ENCODE measurements at regions not wholly inside any gene's neighbourhood (a gene's known extent, or its start where the extent isn't known, plus 50 kb on each side); places are given as distances from the start of the nearest gene placed in this dataset.

DNA sequence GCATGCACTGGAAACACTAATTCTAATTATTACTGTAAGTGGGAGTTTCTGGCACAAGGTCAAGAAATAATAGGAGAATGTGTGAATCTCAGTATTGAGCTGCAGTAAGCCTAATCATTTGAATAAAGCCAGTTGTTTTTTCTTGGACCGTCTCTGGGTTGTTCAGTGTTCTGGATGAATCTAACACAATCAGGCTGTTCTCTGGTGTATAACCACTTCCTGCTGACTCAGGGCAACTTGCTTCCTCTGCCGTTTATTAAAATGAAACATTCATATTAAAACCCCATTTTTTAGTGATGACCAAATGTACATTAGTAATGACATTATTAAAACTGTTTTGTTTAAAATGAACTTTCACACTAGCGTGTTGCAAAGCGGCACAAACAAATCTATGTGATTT lies 273.1 kb upstream of the SNX7 start:
- Histone ChIP-seq H3K27me3 (ENCODE audit: control insufficient read depth in 2 of 2, insufficient read depth in 2 of 2, low read length in 2 of 2) (no peaks in the 10 kb centered on the region), H3K4me3 (ENCODE audit: low read length in 2 of 2) (no peak overlapping the region), H3K9ac (ENCODE audit: low read depth in 1 of 2, low read length in 2 of 2) (no peak overlapping the region), H3K9me3 (ENCODE audit: control insufficient read depth in 2 of 2, low read length in 2 of 2) (no peaks in the 10 kb centered on the region), H3K4me1 (ENCODE audit: control insufficient read depth in 2 of 2, insufficient read depth in 2 of 2, low read length in 2 of 2) (peaks cover 3 to 19% of the 10 kb centered on the region in 2 donors), H3K27ac (ENCODE audit: low read depth in 2 of 2, low read length in 2 of 2) (no peak overlapping the region), H3K36me3 (ENCODE audit: control insufficient read depth in 2 of 2, insufficient read depth in 2 of 2, low read length in 2 of 2) (no peaks in the 10 kb centered on the region)

DNA sequence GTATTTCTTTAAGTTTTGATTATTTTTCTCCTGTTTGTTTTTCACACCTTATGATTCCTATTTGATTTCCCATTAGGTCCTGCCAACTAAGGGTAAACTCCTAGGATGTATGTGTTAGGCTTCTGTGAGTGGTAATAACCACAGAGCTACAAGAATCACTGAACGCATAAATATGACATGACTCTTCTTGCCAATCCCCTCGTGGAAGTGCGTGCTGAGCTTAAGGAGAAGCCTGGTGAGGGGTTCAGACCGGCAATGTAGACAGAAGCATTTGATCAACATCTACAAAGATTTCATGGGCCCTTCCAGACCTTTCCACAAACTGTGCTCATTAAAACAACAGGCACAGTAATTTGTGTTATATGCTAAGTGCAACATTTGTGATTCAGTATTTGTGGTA lies 273.8 kb upstream of the SNX7 start:
- Histone ChIP-seq H3K27ac (ENCODE audit: low read depth in 2 of 2, low read length in 2 of 2) (peak overlapping the region in 1 of 2 donors; percentile 10), H3K9me3 (ENCODE audit: control insufficient read depth in 2 of 2, low read length in 2 of 2) (no peaks in the 10 kb centered on the region), H3K4me3 (ENCODE audit: low read length in 2 of 2) (no peak overlapping the region)

DNA sequence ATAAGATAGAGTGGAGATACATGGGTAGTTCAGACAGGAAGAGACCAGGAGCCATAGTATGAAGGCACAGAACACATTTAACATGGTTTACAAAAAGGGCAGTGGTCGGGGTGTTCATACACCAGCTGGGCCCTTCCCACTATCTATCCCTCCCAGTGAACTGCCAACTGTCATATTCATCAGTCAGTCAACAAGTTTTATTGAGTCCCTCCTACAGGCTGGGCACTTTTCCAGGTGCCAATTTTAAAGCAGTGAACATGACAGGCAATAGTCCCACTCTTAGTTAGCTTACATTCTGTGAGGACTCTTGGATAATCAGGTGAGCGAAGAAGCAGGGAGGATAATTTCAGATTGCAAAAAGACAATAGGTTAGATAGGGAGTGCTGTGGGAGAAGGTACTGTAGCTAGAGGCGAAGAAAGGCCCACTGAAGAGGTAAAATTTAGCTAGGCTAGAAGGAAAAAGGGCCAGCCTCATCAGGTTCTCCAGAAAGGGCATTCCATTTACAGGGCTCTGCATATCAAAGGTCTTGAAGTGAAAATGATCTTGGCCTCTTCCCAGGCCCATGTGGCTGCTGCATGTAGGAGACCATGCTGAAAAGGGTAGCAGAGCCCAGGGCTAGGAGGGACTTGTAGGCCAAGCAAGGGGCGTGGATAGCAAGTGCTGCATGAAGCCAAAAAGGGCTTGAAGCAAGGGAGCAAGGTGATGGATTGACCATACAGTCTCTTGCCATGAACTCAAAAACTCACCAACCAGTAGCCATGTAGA lies 274.7 kb upstream of the SNX7 start:
- Histone ChIP-seq H3K9me3 (ENCODE audit: control insufficient read depth in 2 of 2, low read length in 2 of 2) (no peaks in the 10 kb centered on the region), H3K4me3 (ENCODE audit: low read length in 2 of 2) (no peak overlapping the region), H3K9ac (ENCODE audit: low read depth in 1 of 2, low read length in 2 of 2) (no peak overlapping the region), H3K36me3 (ENCODE audit: control insufficient read depth in 2 of 2, insufficient read depth in 2 of 2, low read length in 2 of 2) (no peaks in the 10 kb centered on the region), H3K27ac (ENCODE audit: low read depth in 2 of 2, low read length in 2 of 2) (no peak overlapping the region), H3K4me1 (ENCODE audit: control insufficient read depth in 2 of 2, insufficient read depth in 2 of 2, low read length in 2 of 2) (peaks cover 3 to 19% of the 10 kb centered on the region in 2 donors), H3K27me3 (ENCODE audit: control insufficient read depth in 2 of 2, insufficient read depth in 2 of 2, low read length in 2 of 2) (no peaks in the 10 kb centered on the region)

More for the DNA sequence above, 273.8 kb upstream of the SNX7 start:
- Histone ChIP-seq H3K36me3 (ENCODE audit: control insufficient read depth in 2 of 2, insufficient read depth in 2 of 2, low read length in 2 of 2) (no peaks in the 10 kb centered on the region), H3K4me1 (ENCODE audit: control insufficient read depth in 2 of 2, insufficient read depth in 2 of 2, low read length in 2 of 2) (peaks cover 3 to 19% of the 10 kb centered on the region in 2 donors), H3K9ac (ENCODE audit: low read depth in 1 of 2, low read length in 2 of 2) (no peak overlapping the region), H3K27me3 (ENCODE audit: control insufficient read depth in 2 of 2, insufficient read depth in 2 of 2, low read length in 2 of 2) (no peaks in the 10 kb centered on the region)

DNA sequence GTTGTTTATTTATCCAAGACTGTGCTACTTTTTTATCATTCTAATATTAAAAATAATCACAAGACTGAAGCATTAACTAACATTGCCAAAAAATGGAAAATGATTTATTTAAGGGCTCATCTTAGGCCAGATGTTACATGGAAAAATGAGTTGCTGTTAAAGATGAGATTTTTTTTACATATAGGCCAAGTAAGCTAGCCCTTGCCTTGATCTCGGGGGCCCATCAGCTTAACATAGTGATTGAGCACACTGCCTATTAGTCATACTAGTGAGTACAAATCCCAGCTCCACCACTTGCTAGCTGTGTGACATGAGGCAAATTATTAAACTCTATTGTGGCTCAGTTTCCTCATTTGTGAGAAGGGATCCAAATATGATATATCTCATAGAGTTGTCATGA lies 275.9 kb upstream of the SNX7 start:
- H3K36me3 ChIP-seq (ENCODE audit: control insufficient read depth in 2 of 2, insufficient read depth in 2 of 2, low read length in 2 of 2) = no peaks in the 10 kb centered on the region
- H3K27ac ChIP-seq (ENCODE audit: low read depth in 2 of 2, low read length in 2 of 2) = no peak overlapping the region
- H3K9ac ChIP-seq (ENCODE audit: low read depth in 1 of 2, low read length in 2 of 2) = no peak overlapping the region
- no peaks in the 10 kb centered on the region for H3K27me3 ChIP-seq (ENCODE audit: control insufficient read depth in 2 of 2, insufficient read depth in 2 of 2, low read length in 2 of 2)
- H3K4me3 ChIP-seq (ENCODE audit: low read length in 2 of 2) = no peak overlapping the region
- H3K9me3 ChIP-seq (ENCODE audit: control insufficient read depth in 2 of 2, low read length in 2 of 2) = no peaks in the 10 kb centered on the region
- peaks cover 3 to 14% of the 10 kb centered on the region in 2 donors for H3K4me1 ChIP-seq (ENCODE audit: control insufficient read depth in 2 of 2, insufficient read depth in 2 of 2, low read length in 2 of 2)

DNA sequence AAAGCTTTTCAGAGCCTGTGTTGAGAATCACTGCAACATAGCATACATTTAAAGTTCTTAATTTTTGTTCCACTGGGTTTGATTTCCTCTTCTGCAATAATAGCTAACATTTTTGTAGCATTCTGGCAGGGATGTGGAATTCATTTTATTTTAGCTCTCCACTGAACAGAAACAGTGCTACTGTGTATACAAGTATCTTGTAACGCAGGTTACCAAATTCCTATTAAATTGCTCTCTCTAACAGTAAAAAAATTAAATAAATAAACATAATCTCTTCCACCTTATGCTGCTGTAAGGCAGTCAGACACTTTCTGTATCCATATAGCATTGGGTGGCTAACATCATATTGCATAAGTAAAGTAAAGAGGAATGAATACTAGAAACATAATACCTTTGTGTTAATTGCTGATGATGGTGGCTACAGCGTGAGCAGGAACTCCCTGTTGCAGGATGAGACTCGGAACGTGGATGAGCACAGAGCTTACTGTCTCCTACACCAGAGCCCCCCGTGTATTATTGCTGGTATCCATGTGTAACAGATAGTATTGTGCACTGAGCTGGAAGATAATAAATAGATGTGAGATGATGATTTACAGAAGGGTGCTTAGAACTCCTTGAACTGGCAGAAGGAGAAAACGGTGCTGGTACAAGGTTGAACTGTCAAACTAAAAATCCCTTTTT lies 276.9 kb upstream of the SNX7 start:
- H3K27ac ChIP-seq (ENCODE audit: low read depth in 2 of 2, low read length in 2 of 2) = no peak overlapping the region
- no peaks in the 10 kb centered on the region for H3K27me3 ChIP-seq (ENCODE audit: control insufficient read depth in 2 of 2, insufficient read depth in 2 of 2, low read length in 2 of 2)
- peaks cover 3 to 14% of the 10 kb centered on the region in 2 donors for H3K4me1 ChIP-seq (ENCODE audit: control insufficient read depth in 2 of 2, insufficient read depth in 2 of 2, low read length in 2 of 2)
- no peak overlapping the region for H3K9ac ChIP-seq (ENCODE audit: low read depth in 1 of 2, low read length in 2 of 2)
- H3K36me3 ChIP-seq (ENCODE audit: control insufficient read depth in 2 of 2, insufficient read depth in 2 of 2, low read length in 2 of 2) = no peaks in the 10 kb centered on the region
- no peaks in the 10 kb centered on the region for H3K9me3 ChIP-seq (ENCODE audit: control insufficient read depth in 2 of 2, low read length in 2 of 2)
- H3K4me3 ChIP-seq (ENCODE audit: low read length in 2 of 2) = no peak overlapping the region

DNA sequence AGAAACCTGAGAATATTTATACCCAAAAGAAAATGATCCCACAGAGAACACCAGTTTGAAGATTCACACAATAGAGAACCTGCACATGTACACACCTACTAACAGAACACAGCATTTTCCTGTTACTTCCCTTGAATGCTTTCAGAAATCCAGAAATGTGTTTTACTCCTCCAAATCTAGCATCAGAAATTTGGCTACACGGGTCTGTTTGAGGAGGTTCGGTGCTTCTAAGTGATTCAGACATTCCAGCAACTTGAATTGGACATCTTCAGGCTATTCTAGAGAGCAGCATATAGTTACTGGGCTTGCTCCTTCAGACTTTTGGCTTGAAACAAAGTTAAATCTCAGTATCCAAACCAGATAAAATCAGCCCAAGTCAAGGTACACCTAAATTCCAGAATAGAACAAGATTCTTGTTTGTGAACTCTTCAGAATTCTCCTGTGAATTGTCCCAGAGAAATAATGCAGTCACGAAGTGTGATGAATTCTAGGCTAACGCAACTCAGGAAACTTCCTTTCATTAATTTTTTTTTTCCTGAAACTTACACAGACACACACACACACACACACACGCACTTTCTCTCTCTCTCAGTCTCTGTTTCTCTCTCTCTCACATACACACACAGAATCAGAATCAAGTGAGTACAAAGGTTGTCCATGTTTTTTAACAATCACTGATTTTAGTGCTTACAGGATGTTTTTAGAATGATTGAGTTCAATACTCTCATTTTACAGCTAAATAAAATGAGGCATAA lies 278.4 kb upstream of the SNX7 start:
- Histone ChIP-seq H3K9me3 (ENCODE audit: control insufficient read depth in 2 of 2, low read length in 2 of 2) (no peaks in the 10 kb centered on the region), H3K4me3 (ENCODE audit: low read length in 2 of 2) (no peak overlapping the region), H3K27ac (ENCODE audit: low read depth in 2 of 2, low read length in 2 of 2) (no peak overlapping the region), H3K4me1 (ENCODE audit: control insufficient read depth in 2 of 2, insufficient read depth in 2 of 2, low read length in 2 of 2) (peaks cover 3 to 14% of the 10 kb centered on the region in 2 donors), H3K36me3 (ENCODE audit: control insufficient read depth in 2 of 2, insufficient read depth in 2 of 2, low read length in 2 of 2) (no peaks in the 10 kb centered on the region), H3K9ac (ENCODE audit: low read depth in 1 of 2, low read length in 2 of 2) (no peak overlapping the region), H3K27me3 (ENCODE audit: control insufficient read depth in 2 of 2, insufficient read depth in 2 of 2, low read length in 2 of 2) (no peaks in the 10 kb centered on the region)

DNA sequence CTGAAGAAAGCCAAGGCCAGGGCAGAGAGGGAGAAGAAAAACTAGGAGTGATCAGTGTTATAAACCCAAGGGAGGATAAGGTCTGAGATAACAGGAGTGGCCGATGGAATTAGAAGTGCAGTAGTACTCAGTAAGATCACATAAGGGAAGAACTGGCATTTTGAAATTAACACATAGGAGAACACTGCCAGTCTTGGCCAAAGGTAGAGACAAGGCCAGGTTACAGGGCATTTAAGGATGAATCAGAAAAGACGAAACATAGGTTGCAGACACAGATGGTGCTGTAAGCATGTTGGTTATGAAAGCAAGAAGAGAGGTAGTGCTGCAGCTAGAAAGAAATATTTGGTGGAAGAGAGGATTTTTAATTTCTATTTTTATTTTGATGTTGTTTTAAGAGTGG lies 278.9 kb upstream of the SNX7 start:
- H3K36me3 ChIP-seq (ENCODE audit: control insufficient read depth in 2 of 2, insufficient read depth in 2 of 2, low read length in 2 of 2) = no peaks in the 10 kb centered on the region
- no peaks in the 10 kb centered on the region for H3K9me3 ChIP-seq (ENCODE audit: control insufficient read depth in 2 of 2, low read length in 2 of 2)
- peaks cover under 1 to 11% of the 10 kb centered on the region in 2 donors for H3K4me1 ChIP-seq (ENCODE audit: control insufficient read depth in 2 of 2, insufficient read depth in 2 of 2, low read length in 2 of 2)
- H3K4me3 ChIP-seq (ENCODE audit: low read length in 2 of 2) = no peak overlapping the region
- H3K27ac ChIP-seq (ENCODE audit: low read depth in 2 of 2, low read length in 2 of 2) = no peak overlapping the region
- H3K9ac ChIP-seq (ENCODE audit: low read depth in 1 of 2, low read length in 2 of 2) = no peak overlapping the region
- H3K27me3 ChIP-seq (ENCODE audit: control insufficient read depth in 2 of 2, insufficient read depth in 2 of 2, low read length in 2 of 2) = no peaks in the 10 kb centered on the region

DNA sequence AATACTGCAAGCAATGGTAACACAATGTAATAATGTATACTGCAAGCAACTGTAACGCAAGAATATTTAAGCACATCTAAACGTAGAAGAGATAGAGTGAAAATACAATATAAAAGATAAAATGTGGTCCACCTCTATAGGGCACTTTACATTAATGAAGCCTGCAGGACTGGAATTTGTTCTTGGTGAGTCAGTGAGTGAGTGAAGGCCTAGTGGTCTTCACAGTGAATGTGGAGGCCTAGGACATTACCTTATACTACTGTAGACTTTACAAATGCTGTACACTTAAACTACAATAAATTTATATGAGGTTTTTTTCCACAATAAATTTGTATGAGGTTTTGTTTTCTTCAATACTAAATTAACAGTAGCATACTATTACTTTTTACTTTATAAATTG lies 287.4 kb upstream of the SNX7 start:
- Histone ChIP-seq H3K4me1 (ENCODE audit: control insufficient read depth in 2 of 2, insufficient read depth in 2 of 2, low read length in 2 of 2) (peaks cover 0 to 6% of the 10 kb centered on the region in 2 donors), H3K27me3 (ENCODE audit: control insufficient read depth in 2 of 2, insufficient read depth in 2 of 2, low read length in 2 of 2) (no peaks in the 10 kb centered on the region), H3K9ac (ENCODE audit: low read depth in 1 of 2, low read length in 2 of 2) (no peak overlapping the region), H3K27ac (ENCODE audit: low read depth in 2 of 2, low read length in 2 of 2) (no peak overlapping the region), H3K9me3 (ENCODE audit: control insufficient read depth in 2 of 2, low read length in 2 of 2) (no peaks in the 10 kb centered on the region), H3K4me3 (ENCODE audit: low read length in 2 of 2) (no peak overlapping the region), H3K36me3 (ENCODE audit: control insufficient read depth in 2 of 2, insufficient read depth in 2 of 2, low read length in 2 of 2) (no peaks in the 10 kb centered on the region)

DNA sequence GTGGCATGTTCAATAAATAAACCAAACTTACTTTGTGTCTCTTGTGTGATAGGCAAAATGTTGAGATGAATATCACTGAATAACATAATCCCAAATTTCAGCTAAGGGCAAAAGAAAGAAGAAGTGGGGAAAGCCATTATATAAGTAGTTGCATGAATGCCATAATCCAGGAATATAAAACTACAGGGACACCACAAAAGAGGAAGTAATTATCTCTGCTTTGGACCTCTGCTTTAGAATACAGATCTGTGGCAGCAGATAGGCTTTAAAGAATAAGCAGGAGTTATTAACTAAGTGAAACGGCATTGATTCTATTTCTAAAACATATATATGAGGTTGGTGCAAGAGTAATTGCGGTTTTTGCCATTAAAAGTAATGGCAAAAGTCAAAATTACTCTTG lies 288.5 kb upstream of the SNX7 start:
- no peak overlapping the region for H3K9ac ChIP-seq (ENCODE audit: low read depth in 1 of 2, low read length in 2 of 2)
- H3K27ac ChIP-seq (ENCODE audit: low read depth in 2 of 2, low read length in 2 of 2) = no peak overlapping the region
- H3K4me3 ChIP-seq (ENCODE audit: low read length in 2 of 2) = no peak overlapping the region
- no peaks in the 10 kb centered on the region for H3K9me3 ChIP-seq (ENCODE audit: control insufficient read depth in 2 of 2, low read length in 2 of 2)
- H3K36me3 ChIP-seq (ENCODE audit: control insufficient read depth in 2 of 2, insufficient read depth in 2 of 2, low read length in 2 of 2) = no peaks in the 10 kb centered on the region
- peaks cover 0 to 6% of the 10 kb centered on the region in 2 donors for H3K4me1 ChIP-seq (ENCODE audit: control insufficient read depth in 2 of 2, insufficient read depth in 2 of 2, low read length in 2 of 2)
- H3K27me3 ChIP-seq (ENCODE audit: control insufficient read depth in 2 of 2, insufficient read depth in 2 of 2, low read length in 2 of 2) = no peaks in the 10 kb centered on the region

DNA sequence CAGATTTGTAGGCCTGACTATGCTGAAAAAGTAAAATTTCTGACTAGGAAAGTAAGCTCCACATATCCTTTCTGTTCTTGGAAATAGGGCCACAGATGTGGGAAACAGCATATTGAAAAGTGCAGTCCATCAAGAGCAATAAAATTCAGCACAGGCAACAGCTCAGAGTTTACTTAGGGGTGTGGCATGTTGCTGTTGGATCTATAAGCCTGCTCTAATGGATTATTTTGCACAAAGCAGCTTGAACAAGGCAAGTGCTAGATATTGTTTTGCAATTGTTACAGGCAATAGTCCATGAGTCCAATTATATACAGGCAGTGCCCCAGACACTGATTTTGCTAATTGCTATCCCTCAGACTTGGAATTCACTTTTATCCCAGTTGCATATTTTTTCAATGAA lies 289.8 kb upstream of the SNX7 start:
- Histone ChIP-seq H3K4me1 (ENCODE audit: control insufficient read depth in 2 of 2, insufficient read depth in 2 of 2, low read length in 2 of 2) (peaks cover 0 to 6% of the 10 kb centered on the region in 2 donors), H3K4me3 (ENCODE audit: low read length in 2 of 2) (no peak overlapping the region)

More for the DNA sequence above, 289.8 kb upstream of the SNX7 start:
- H3K27me3 ChIP-seq (ENCODE audit: control insufficient read depth in 2 of 2, insufficient read depth in 2 of 2, low read length in 2 of 2) = no peaks in the 10 kb centered on the region
- no peaks in the 10 kb centered on the region for H3K36me3 ChIP-seq (ENCODE audit: control insufficient read depth in 2 of 2, insufficient read depth in 2 of 2, low read length in 2 of 2)
- no peaks in the 10 kb centered on the region for H3K9me3 ChIP-seq (ENCODE audit: control insufficient read depth in 2 of 2, low read length in 2 of 2)
- H3K9ac ChIP-seq (ENCODE audit: low read depth in 1 of 2, low read length in 2 of 2) = no peak overlapping the region
- H3K27ac ChIP-seq (ENCODE audit: low read depth in 2 of 2, low read length in 2 of 2) = no peak overlapping the region
